ENCODE measurements at regions not wholly inside any gene's neighbourhood (a gene's known extent, or its start where the extent isn't known, plus 50 kb on each side); places are given as distances from the start of the nearest gene placed in this dataset.

DNA sequence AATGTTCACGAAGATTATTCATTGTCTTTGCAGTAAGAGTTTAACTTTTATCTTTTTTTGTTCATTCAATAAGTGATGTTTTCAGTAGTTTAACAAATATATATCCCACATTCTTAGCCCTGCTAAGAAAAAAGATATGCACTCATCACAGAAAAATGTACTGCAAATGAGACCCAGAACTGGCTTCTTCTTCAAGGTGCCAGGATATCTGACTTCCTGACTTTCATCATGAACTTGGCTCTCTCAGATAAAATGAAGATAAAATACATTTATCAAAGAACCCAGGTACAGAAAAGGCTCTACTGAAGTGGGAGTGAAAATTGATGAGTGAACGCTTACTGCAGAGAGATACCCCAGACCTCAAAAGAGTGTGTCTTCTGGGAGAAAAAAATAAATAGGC is 177.8 kb upstream of the DKK2 start:
- intact Hi-C loops (cut with DNase I; ENCODE audit: low total_unique reads), result no loop called here
- H3K36me3 ChIP-seq, result no peaks in the 10 kb centered on the region
- H3K27ac ChIP-seq, result no peak overlapping the region
- WGBS, 5 donors, result 78 to 84% (median 80%) methylated on average over 2 of the region's 2 CpGs
- no peak for DNase-seq
- no peak overlapping the region for H3K4me3 ChIP-seq
- H3K9me3 ChIP-seq, result no peaks in the 10 kb centered on the region
- TF ChIP-seq POLR2AphosphoS5 (IDR thresholded peaks at IDR 0.05), result no peak
- no peak for TF ChIP-seq POLR2A (IDR thresholded peaks at IDR 0.05)
- TF ChIP-seq, protein P1, sequence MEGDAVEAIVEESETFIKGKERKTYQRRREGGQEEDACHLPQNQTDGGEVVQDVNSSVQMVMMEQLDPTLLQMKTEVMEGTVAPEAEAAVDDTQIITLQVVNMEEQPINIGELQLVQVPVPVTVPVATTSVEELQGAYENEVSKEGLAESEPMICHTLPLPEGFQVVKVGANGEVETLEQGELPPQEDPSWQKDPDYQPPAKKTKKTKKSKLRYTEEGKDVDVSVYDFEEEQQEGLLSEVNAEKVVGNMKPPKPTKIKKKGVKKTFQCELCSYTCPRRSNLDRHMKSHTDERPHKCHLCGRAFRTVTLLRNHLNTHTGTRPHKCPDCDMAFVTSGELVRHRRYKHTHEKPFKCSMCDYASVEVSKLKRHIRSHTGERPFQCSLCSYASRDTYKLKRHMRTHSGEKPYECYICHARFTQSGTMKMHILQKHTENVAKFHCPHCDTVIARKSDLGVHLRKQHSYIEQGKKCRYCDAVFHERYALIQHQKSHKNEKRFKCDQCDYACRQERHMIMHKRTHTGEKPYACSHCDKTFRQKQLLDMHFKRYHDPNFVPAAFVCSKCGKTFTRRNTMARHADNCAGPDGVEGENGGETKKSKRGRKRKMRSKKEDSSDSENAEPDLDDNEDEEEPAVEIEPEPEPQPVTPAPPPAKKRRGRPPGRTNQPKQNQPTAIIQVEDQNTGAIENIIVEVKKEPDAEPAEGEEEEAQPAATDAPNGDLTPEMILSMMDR (IDR thresholded peaks at IDR 0.05 in 8 of 11, conservative IDR thresholded peaks at IDR 0.05 in 3 of 11), result no peak
- H3K4me1 ChIP-seq, result no peaks in the 10 kb centered on the region
- H3K27me3 ChIP-seq (replicated peaks in 1 of 7), result no peaks in the 10 kb centered on the region

DNA sequence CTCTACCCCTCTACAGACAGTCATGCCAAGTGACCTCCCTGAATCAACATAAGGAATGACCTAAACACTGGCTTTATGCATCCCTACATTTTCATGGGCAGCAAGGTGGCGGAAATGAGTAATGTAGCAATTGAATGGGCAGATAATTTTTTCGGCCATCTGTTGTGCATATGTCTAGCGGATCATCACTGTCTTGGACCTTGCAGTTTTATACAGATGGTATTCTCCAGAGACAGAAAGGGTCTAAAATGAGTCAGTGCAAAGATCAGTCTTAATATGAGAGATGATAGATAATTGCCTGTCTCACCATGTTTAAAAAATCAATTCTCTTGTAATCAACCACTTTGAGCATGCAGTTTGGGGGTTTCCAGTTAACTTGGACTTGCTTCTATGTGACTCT is 177.3 kb upstream of the DKK2 start:
- Histone ChIP-seq H3K4me3 (no peak overlapping the region), H3K27me3 (replicated peaks in 1 of 7) (no peaks in the 10 kb centered on the region), H3K27ac (no peak overlapping the region), H3K9me3 (no peaks in the 10 kb centered on the region), H3K4me1 (no peaks in the 10 kb centered on the region), H3K36me3 (no peaks in the 10 kb centered on the region)
- DNase-seq, result no peak
- WGBS, 5 donors, result 88 to 96% (median 90%) methylated on average over 3 of the region's 3 CpGs
- no peak for TF ChIP-seq POLR2A (IDR thresholded peaks at IDR 0.05)
- TF ChIP-seq, protein P1 (IDR thresholded peaks at IDR 0.05 in 8 of 11, conservative IDR thresholded peaks at IDR 0.05 in 3 of 11), result no peak
- TF ChIP-seq POLR2AphosphoS5 (IDR thresholded peaks at IDR 0.05), result no peak
- intact Hi-C loops (cut with DNase I; ENCODE audit: low total_unique reads), result no loop called here

DNA sequence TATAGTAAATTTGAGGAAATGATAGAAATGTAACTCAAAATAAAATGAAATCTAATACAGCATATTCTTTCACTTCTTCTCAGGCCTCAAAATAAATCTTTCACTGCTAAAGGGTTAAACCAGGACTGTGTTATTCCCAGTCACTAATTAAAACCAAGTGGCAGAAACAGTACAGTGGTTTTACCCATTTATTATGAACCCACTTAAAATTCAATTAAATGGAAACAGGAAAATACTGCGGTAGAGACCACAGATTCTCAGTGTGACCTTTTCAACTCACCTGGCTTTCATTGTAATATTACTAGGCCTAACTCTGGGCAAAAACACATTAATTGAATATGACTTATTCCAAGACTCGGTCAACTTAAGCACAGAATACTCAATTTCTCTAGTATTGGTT is 176.5 kb upstream of the DKK2 start:
- DNase-seq, result no peak
- no peaks in the 10 kb centered on the region for H3K27me3 ChIP-seq (replicated peaks in 1 of 7)
- TF ChIP-seq, protein P1 (IDR thresholded peaks at IDR 0.05 in 8 of 11, conservative IDR thresholded peaks at IDR 0.05 in 3 of 11), result no peak
- TF ChIP-seq POLR2AphosphoS5 (IDR thresholded peaks at IDR 0.05) (no peak), POLR2A (IDR thresholded peaks at IDR 0.05) (no peak)
- WGBS, 5 donors, result 85 to 93% (median 87%) methylated on average over 2 of the region's 2 CpGs
- no peaks in the 10 kb centered on the region for H3K4me1 ChIP-seq
- H3K9me3 ChIP-seq, result no peaks in the 10 kb centered on the region
- H3K4me3 ChIP-seq, result no peak overlapping the region
- no peaks in the 10 kb centered on the region for H3K36me3 ChIP-seq
- H3K27ac ChIP-seq, result no peak overlapping the region
- intact Hi-C loops (cut with DNase I; ENCODE audit: low total_unique reads), result no loop called here

DNA sequence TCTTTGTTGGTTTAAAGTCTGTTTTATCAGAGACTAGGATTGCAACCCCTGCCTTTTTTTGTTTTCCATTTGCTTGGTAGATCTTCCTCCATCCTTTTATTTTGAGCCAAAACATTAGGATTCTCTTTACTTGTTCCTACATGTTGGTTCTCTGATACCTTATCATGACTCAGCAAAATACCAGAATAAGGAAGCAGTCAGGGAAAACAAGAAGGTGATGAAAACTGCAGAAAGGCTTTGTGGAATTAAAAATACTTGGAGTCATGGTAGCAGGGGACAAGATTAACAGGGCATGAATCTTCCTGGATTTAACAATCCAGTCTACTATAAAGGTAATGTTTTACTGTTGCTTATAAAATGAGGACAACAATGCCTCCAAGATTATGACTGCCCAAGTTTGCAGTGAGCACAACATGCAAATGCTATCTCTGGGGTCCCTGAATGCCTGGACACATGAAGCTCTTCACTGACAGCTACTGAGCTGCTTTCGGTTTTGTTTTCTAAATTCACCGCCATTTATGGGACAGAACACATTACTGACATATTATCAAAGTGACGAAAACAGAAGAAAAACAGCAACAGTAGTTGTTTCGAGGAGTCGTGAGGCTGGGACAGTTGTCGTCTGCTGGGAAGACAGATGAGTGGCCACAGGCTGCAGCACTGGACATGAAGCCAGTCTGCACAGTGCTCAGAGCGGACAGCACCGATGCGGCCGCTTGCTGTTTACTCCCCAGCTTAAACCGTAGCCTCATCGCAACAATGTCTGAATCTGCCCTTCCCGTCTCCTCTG is 174.5 kb upstream of the DKK2 start:
- H3K27ac ChIP-seq, result no peak overlapping the region
- no peak for TF ChIP-seq POLR2A (IDR thresholded peaks at IDR 0.05)
- TF ChIP-seq, protein P1 (IDR thresholded peaks at IDR 0.05 in 8 of 11, conservative IDR thresholded peaks at IDR 0.05 in 3 of 11), result no peak
- no peak for TF ChIP-seq POLR2AphosphoS5 (IDR thresholded peaks at IDR 0.05)
- WGBS, 5 donors, result 82 to 88% (median 85%) methylated on average over 13 of the region's 13 CpGs
- intact Hi-C loops (cut with DNase I; ENCODE audit: low total_unique reads), result no loop called here
- no peak for DNase-seq
- no peaks in the 10 kb centered on the region for H3K9me3 ChIP-seq
- H3K36me3 ChIP-seq, result no peaks in the 10 kb centered on the region
- no peaks in the 10 kb centered on the region for H3K4me1 ChIP-seq
- H3K27me3 ChIP-seq (replicated peaks in 1 of 7), result no peaks in the 10 kb centered on the region
- H3K4me3 ChIP-seq, result peak overlapping the region in 2 of 8 donors; percentile 26 to 50
